SH-SY5Y (cell line): ENCODE measurements at regions not wholly inside any gene's neighbourhood (a gene's known extent, or its start where the extent isn't known, plus 50 kb on each side); places are given as distances from the start of the nearest gene placed in this dataset.

ENCODE experiments used
- GATA2 ChIP-seq: IDR thresholded peaks from 2 replicates; pipeline ENCODE4 v1.6.1; 2011; ENCODE audit warnings: mild to moderate bottlenecking, low read depth, low read length
- GATA3 ChIP-seq: IDR thresholded peaks from 2 replicates; pipeline ENCODE4 v1.6.1; 2011; ENCODE audit warnings: low read depth, mild to moderate bottlenecking, low read length, moderate library complexity

DNA sequence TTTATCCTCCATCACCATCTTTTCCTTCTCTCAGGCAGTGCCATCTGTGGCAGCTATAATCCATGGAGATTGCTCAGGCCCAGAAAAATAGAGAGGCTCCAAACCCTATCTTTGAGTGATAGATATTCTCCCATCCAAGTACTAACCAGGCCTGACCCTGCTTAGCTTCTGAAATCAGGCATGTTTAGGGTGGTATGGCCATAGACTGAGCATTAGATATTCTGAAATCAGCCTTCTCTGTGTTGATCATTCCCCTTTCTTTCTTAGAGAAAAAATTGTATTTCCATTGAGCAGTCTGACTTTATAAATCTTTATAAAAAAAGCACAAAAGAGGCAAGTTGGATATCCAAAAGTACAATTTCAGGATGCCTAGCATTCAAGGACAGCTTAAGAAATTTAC, 131.5 kb upstream of the ACVR2A start:
- TF ChIP-seq GATA2 (no peak), GATA3 (no peak)
